Lower leg skin (tissue), 4 donors: ENCODE measurements at regions not wholly inside any gene's neighbourhood (a gene's known extent, or its start where the extent isn't known, plus 50 kb on each side); places are given as distances from the start of the nearest gene placed in this dataset.

Source experiments
- DNase-seq, 2 donors: peaks; one replicate each; pipeline ENCODE4 v3.0.0-alpha.2; 2019; ENCODE audit warnings: low spot score in 2 of 2
- H3K4me3 ChIP-seq: fragments of 200-600 bp; sonication (generic); 2 replicates; pipeline ENCODE4 v1.5.1; 2017; ENCODE audit warnings: mild to moderate bottlenecking, low read depth; ENCODE audit not compliant: poor library complexity, severe bottlenecking
- CTCF ChIP-seq, 3 donors: fragments of 450-650 bp; IDR thresholded peaks; one replicate each; pipeline ENCODE4 v1.5.1; 2016; ENCODE audit warnings: antibody characterized with exemption in 3 of 3, mild to moderate bottlenecking in 3 of 3, moderate library complexity in 2 of 3
- POLR2A ChIP-seq, 2 donors: fragments of 450-650 bp; IDR thresholded peaks; one replicate each; pipeline ENCODE4 v1.6.1; 2016 to 2017; ENCODE audit warnings: antibody characterized with exemption in 2 of 2, mild to moderate bottlenecking in 1 of 2, moderate library complexity in 1 of 2
- WGBS, 2 donors: methylation state at CpG; one replicate each; pipeline ENCODE4 v1.1.5; 2018; 5-methylcytosine and 5-hydroxymethylcytosine counted together
- intact Hi-C: fragments of 100-400 bp; cut with DNase I; formaldehyde crosslinking; loops from one replicate; pipeline ENCODE4 v1.15.0; 2023; ENCODE audit warnings: low total_unique reads

- WGBS, 2 donors: 70% methylated on average over 8 of the region's 8 CpGs
- TF ChIP-seq CTCF (IDR thresholded peaks at IDR 0.05) (no peak), POLR2A (IDR thresholded peaks at IDR 0.05) (no peak)
- no peak for DNase-seq
- H3K4me3 ChIP-seq: no peak overlapping the region
- intact Hi-C loops: no loop called here
These were observed 99.0 kb upstream of the LARGE1 start for GRCh38 chr22:34019190-34019845.

DNA sequence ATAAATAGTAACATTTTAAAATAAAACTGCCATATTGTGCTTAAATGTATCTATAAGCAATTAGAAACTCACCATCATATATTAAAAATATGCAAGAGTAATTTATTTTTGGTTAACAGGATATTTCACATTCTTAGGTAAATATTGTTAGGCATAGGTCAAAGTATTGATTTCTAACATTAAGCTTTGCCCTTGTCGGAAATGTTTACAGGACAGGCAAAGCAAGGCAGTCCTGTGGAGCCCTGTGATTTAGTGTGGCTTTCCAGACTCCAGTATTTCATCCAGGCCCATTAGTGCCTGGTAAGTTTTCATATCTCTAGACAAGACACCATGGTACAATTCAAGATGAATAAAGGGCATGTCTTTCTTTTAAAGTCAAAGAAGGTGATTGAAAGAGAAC is 114.9 kb upstream of the LARGE1 start:
- 73 to 83% methylated on average over 1 of the region's 1 CpG for WGBS, 2 donors
- TF ChIP-seq POLR2A (IDR thresholded peaks at IDR 0.05): no peak
- no peak for TF ChIP-seq CTCF (IDR thresholded peaks at IDR 0.05)
- no peak overlapping the region for H3K4me3 ChIP-seq
- no peak for DNase-seq
- intact Hi-C loops: no loop called here

DNA sequence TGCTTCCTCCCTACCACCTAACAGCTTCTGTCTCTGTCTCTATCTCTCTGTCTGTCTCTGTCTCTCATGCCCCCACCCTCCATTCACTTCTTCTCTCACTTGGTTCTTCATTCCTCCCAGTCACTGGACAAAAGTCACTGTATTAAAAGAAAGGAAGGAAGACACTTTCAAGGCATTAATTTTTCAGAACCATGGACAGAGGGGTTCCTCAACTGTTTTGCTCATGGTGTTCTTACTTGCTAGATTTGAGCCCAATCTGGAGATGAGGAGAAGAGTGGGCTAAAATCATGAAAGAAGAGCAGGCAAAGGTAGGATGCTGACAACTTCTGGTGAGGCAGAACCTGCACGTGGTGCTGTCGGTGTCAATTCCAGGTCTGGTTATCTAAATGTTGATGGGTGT is 116.7 kb upstream of the LARGE1 start:
- TF ChIP-seq POLR2A (IDR thresholded peaks at IDR 0.05) (no peak), CTCF (IDR thresholded peaks at IDR 0.05) (no peak)
- no peak for DNase-seq
- intact Hi-C loops: no loop called here
- 71 to 82% methylated on average over 2 of the region's 2 CpGs for WGBS, 2 donors
- H3K4me3 ChIP-seq: no peak overlapping the region

GRCh38 chr22:34038801-34039555 is 118.7 kb upstream of the LARGE1 start:
- no peak overlapping the region for H3K4me3 ChIP-seq
- 64 to 70% methylated on average over 11 of the region's 11 CpGs for WGBS, 2 donors
- DNase-seq: no peak
- intact Hi-C loops: no loop called here
- TF ChIP-seq CTCF (IDR thresholded peaks at IDR 0.05) (no peak), POLR2A (IDR thresholded peaks at IDR 0.05) (no peak)

- no peak for DNase-seq
- no peak for TF ChIP-seq POLR2A (IDR thresholded peaks at IDR 0.05)
- TF ChIP-seq CTCF (IDR thresholded peaks at IDR 0.05): no peak
- intact Hi-C loops: no loop called here
- no peak overlapping the region for H3K4me3 ChIP-seq
- WGBS, 2 donors: 68 to 79% methylated on average over 4 of the region's 4 CpGs
These were observed 125.0 kb upstream of the LARGE1 start for GRCh38 chr22:34045311-34045710.
